PFSK-1 (cell line): ENCODE measurements at regions not wholly inside any gene's neighbourhood (a gene's known extent, or its start where the extent isn't known, plus 50 kb on each side); places are given as distances from the start of the nearest gene placed in this dataset.

Source experiments
- FOXP2 ChIP-seq: optimal IDR thresholded peaks from 2 replicates; pipeline ENCODE3; 2011; ENCODE audit warnings: borderline replicate concordance, control low read depth, inconsistent platforms; ENCODE audit not compliant: insufficient read depth; ENCODE audit errors: extremely low read length, extremely low read depth
- POLR2AphosphoS5 ChIP-seq: IDR thresholded peaks from 2 replicates; pipeline ENCODE4 v1.6.1; 2012; ENCODE audit warnings: low read depth, mild to moderate bottlenecking, control low read depth, low read length, moderate library complexity
- REST ChIP-seq, 2 experiments: IDR thresholded peaks; 2 replicates each; pipeline versions ENCODE4 v1.6.1 to v1.8.0; 2011 to 2012; ENCODE audit warnings: low read depth in 2 of 2, low read length in 2 of 2, control low read depth in 1 of 2, inconsistent platforms in 1 of 2, mild to moderate bottlenecking in 1 of 2, moderate library complexity in 1 of 2; ENCODE audit not compliant: insufficient read depth in 1 of 2
- SIN3A ChIP-seq: IDR thresholded peaks from 2 replicates; pipeline ENCODE4 v1.6.1; 2012; ENCODE audit warnings: mild to moderate bottlenecking, low read length, moderate library complexity, borderline replicate concordance; ENCODE audit not compliant: insufficient read depth
- TAF1 ChIP-seq: IDR thresholded peaks from 2 replicates; pipeline ENCODE4 v1.6.1; 2012; ENCODE audit warnings: low read length, control low read depth, borderline replicate concordance; ENCODE audit not compliant: insufficient read depth

- TF ChIP-seq POLR2AphosphoS5: no peak
- no peak for TF ChIP-seq TAF1
- no peak for TF ChIP-seq SIN3A
- no peak for TF ChIP-seq REST (IDR thresholded peaks at IDR 0.05; ENCODE audit: insufficient read depth in 1 of 2, low read depth in 2 of 2, low read length in 2 of 2)
- no peak for TF ChIP-seq FOXP2
Observed at GRCh38 chr5:133700251-133700650, 87.9 kb upstream of the FSTL4 start.

- TF ChIP-seq REST (IDR thresholded peaks at IDR 0.05; ENCODE audit: insufficient read depth in 1 of 2, low read depth in 2 of 2, low read length in 2 of 2) (no peak), POLR2AphosphoS5 (no peak), FOXP2 (no peak), SIN3A (no peak), TAF1 (no peak)
Observed at GRCh38 chr5:133698646-133699526, 86.5 kb upstream of the FSTL4 start.

GRCh38 chr5:133698259-133698554, 85.9 kb upstream of the FSTL4 start:
- TF ChIP-seq POLR2AphosphoS5 (no peak), SIN3A (no peak), TAF1 (no peak), REST (IDR thresholded peaks at IDR 0.05; ENCODE audit: insufficient read depth in 1 of 2, low read depth in 2 of 2, low read length in 2 of 2) (no peak), FOXP2 (no peak)

GRCh38 chr5:133697536-133698258, 85.4 kb upstream of the FSTL4 start:
- no peak for TF ChIP-seq TAF1
- no peak for TF ChIP-seq POLR2AphosphoS5
- TF ChIP-seq REST (IDR thresholded peaks at IDR 0.05; ENCODE audit: insufficient read depth in 1 of 2, low read depth in 2 of 2, low read length in 2 of 2): no peak
- no peak for TF ChIP-seq SIN3A
- no peak for TF ChIP-seq FOXP2
